Vagina (tissue), 2 donors: ENCODE measurements at regions not wholly inside any gene's neighbourhood (a gene's known extent, or its start where the extent isn't known, plus 50 kb on each side); places are given as distances from the start of the nearest gene placed in this dataset.

Experiments used
- DNase-seq, 2 donors: peaks; one replicate each; pipeline ENCODE4 v3.0.0-alpha.2; 2017; ENCODE audit errors: extremely low spot score in 2 of 2
- H3K27ac ChIP-seq: fragments of 200-600 bp; sonication (generic); one replicate; pipeline ENCODE4 v1.5.1; 2019
- H3K27me3 ChIP-seq: fragments of 200-600 bp; sonication (generic); one replicate; pipeline ENCODE4 v1.5.1; 2019
- H3K36me3 ChIP-seq, 2 donors: fragments of 200-600 bp; sonication (generic); one replicate each; pipeline ENCODE4 v1.5.1; 2017 to 2019
- H3K4me1 ChIP-seq: fragments of 200-600 bp; sonication (generic); one replicate; pipeline ENCODE4 v1.5.1; 2019
- H3K4me3 ChIP-seq, 2 donors: fragments of 200-600 bp; sonication (generic); 1 replicate in 1 of 2; 2 replicates in 1 of 2; pipeline ENCODE4 v1.5.1; 2016 to 2019
- H3K9me3 ChIP-seq: fragments of 200-600 bp; sonication (generic); one replicate; pipeline ENCODE4 v1.5.1; 2019
- POLR2A ChIP-seq, 2 donors: fragments of 450-650 bp; IDR thresholded peaks; one replicate each; pipeline ENCODE4 v1.6.1; 2017; ENCODE audit warnings: antibody characterized with exemption in 2 of 2, mild to moderate bottlenecking in 2 of 2, moderate library complexity in 2 of 2
- POLR2AphosphoS5 ChIP-seq, 2 donors: sonication (generic); formaldehyde crosslinking; IDR thresholded peaks; one replicate each; pipeline ENCODE4 v1.9.0; 2017; ENCODE audit warnings: antibody characterized with exemption in 2 of 2, mild to moderate bottlenecking in 2 of 2, low read depth in 1 of 2; ENCODE audit not compliant: insufficient read depth in 1 of 2
- intact Hi-C: fragments of 100-400 bp; cut with DNase I; formaldehyde crosslinking; loops from one replicate; pipeline ENCODE4 v1.15.1; 2023
- TF ChIP-seq, protein P1 (sequence below), 3 experiments: fragments of 450-650 bp in 2 of 3; fragments of 200-600 bp in 1 of 3; sonication (generic) in 1 of 3; IDR thresholded peaks; one replicate each; pipeline ENCODE4 v1.5.1; 2017 to 2019; ENCODE audit warnings: antibody characterized with exemption in 3 of 3, mild to moderate bottlenecking in 2 of 3, moderate library complexity in 2 of 3

GRCh38 chr6:4264081-4264480, 128.7 kb upstream of the ECI2 start:
- intact Hi-C loops, result no loop called here
- H3K4me1 ChIP-seq, result no peaks in the 10 kb centered on the region

GRCh38 chr6:4262526-4262925, 127.2 kb upstream of the ECI2 start:
- Histone ChIP-seq H3K4me3 (no peak overlapping the region), H3K36me3 (no peaks in the 10 kb centered on the region), H3K4me1 (no peaks in the 10 kb centered on the region), H3K27ac (no peak overlapping the region), H3K27me3 (no peaks in the 10 kb centered on the region), H3K9me3 (no peaks in the 10 kb centered on the region)
- DNase-seq, result no peak
- intact Hi-C loops, result no loop called here
- TF ChIP-seq, protein P1, sequence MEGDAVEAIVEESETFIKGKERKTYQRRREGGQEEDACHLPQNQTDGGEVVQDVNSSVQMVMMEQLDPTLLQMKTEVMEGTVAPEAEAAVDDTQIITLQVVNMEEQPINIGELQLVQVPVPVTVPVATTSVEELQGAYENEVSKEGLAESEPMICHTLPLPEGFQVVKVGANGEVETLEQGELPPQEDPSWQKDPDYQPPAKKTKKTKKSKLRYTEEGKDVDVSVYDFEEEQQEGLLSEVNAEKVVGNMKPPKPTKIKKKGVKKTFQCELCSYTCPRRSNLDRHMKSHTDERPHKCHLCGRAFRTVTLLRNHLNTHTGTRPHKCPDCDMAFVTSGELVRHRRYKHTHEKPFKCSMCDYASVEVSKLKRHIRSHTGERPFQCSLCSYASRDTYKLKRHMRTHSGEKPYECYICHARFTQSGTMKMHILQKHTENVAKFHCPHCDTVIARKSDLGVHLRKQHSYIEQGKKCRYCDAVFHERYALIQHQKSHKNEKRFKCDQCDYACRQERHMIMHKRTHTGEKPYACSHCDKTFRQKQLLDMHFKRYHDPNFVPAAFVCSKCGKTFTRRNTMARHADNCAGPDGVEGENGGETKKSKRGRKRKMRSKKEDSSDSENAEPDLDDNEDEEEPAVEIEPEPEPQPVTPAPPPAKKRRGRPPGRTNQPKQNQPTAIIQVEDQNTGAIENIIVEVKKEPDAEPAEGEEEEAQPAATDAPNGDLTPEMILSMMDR (IDR thresholded peaks at IDR 0.05), result no peak
- TF ChIP-seq POLR2A (IDR thresholded peaks at IDR 0.05) (no peak), POLR2AphosphoS5 (IDR thresholded peaks at IDR 0.05; ENCODE audit: insufficient read depth in 1 of 2, low read depth in 1 of 2) (no peak)

More at GRCh38 chr6:4264081-4264480, 128.7 kb upstream of the ECI2 start:
- Histone ChIP-seq H3K9me3 (no peaks in the 10 kb centered on the region), H3K27ac (no peak overlapping the region), H3K36me3 (no peaks in the 10 kb centered on the region), H3K27me3 (no peaks in the 10 kb centered on the region), H3K4me3 (no peak overlapping the region)
- TF ChIP-seq, protein P1 (IDR thresholded peaks at IDR 0.05), result no peak
- no peak for DNase-seq

DNA sequence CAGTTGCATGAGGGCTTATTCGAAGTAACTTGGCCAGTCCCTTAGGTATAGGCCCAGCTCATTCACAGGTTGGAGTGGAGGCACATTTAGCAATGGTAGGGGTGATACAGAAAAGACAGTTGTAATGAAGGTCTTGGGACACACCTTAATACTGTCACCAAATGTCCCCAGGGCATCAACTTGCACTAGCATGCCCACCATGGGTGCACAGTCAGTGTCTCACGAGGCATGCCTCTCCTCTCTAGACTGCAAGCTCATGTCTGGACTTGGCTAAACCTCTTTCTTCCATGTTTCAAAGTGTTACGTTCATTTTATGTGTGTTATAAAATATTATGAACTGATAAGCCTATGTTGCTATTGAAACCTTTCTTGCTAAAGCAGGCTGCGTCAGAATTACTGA, 124.0 kb upstream of the ECI2 start:
- Histone ChIP-seq H3K4me1 (peaks cover under 1% of the 10 kb centered on the region), H3K36me3 (no peaks in the 10 kb centered on the region), H3K27me3 (no peaks in the 10 kb centered on the region), H3K27ac (no peak overlapping the region), H3K4me3 (no peak overlapping the region), H3K9me3 (no peaks in the 10 kb centered on the region)
- TF ChIP-seq, protein P1 (IDR thresholded peaks at IDR 0.05), result no peak
- no peak for TF ChIP-seq POLR2A (IDR thresholded peaks at IDR 0.05)
- intact Hi-C loops, result no loop called here
- DNase-seq, result no peak

DNA sequence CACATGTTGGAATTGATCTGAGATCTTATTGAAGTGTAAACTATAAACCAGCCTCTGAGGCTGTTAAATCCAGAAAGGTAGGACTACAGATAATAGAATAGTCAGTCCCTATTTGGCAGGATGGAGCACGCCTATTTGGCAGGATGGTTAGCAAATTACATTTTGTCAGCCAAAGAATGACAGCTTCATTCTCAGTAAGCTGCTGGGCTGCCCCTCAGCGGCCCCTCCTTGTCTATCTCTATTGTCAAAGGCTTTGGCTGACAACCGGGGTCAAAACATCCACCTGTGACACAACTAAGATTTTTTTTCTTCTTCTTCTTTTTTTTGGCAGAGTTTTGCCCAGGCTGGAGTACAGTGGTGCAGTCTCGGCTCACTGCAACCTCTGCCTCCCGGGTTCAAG, 123.4 kb upstream of the ECI2 start:
- no peak for DNase-seq
- TF ChIP-seq POLR2A (IDR thresholded peaks at IDR 0.05) (no peak), POLR2AphosphoS5 (IDR thresholded peaks at IDR 0.05; ENCODE audit: insufficient read depth in 1 of 2, low read depth in 1 of 2) (no peak)
- TF ChIP-seq, protein P1 (IDR thresholded peaks at IDR 0.05), result no peak
- Histone ChIP-seq H3K27me3 (no peaks in the 10 kb centered on the region), H3K4me1 (peaks cover 7% of the 10 kb centered on the region), H3K27ac (no peak overlapping the region), H3K36me3 (no peaks in the 10 kb centered on the region), H3K4me3 (no peak overlapping the region), H3K9me3 (no peaks in the 10 kb centered on the region)
- intact Hi-C loops, result no loop called here

- Histone ChIP-seq H3K9me3 (no peaks in the 10 kb centered on the region), H3K4me1 (peaks cover 17% of the 10 kb centered on the region), H3K4me3 (no peak overlapping the region), H3K27me3 (no peaks in the 10 kb centered on the region), H3K27ac (no peak overlapping the region), H3K36me3 (no peaks in the 10 kb centered on the region)
- no peak for DNase-seq
- intact Hi-C loops, result no loop called here
- TF ChIP-seq POLR2AphosphoS5 (IDR thresholded peaks at IDR 0.05; ENCODE audit: insufficient read depth in 1 of 2, low read depth in 1 of 2) (no peak), POLR2A (IDR thresholded peaks at IDR 0.05) (no peak)
- TF ChIP-seq, protein P1 (IDR thresholded peaks at IDR 0.05), result no peak
Measured at GRCh38 chr6:4256969-4257368, 121.6 kb upstream of the ECI2 start.
